ENCODE measurements at regions not wholly inside any gene's neighbourhood (a gene's known extent, or its start where the extent isn't known, plus 50 kb on each side); places are given as distances from the start of the nearest gene placed in this dataset.

DNA sequence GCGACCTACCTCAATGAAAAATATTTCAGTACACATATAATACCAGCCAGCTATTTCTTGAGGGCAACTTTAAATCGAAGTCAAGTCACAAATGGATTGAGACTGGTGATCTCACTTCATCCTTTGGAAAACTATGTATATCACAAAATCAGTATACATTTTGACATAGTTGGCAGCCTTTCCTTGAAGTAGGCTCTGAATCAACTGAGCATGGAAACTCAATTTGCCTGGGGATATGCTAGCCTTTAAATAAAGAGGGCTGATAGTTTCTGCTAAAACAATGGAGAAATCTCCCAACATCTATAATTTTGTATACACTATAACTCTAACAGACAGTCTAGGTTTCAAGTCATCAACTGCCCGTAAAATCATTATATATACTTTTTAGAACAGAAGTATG, 282.8 kb upstream of the TENM3 start:
- Histone ChIP-seq H3K4me3 (no peak overlapping the region), H3K4me1 (peaks cover 0 to 14% (median 0%) of the 10 kb centered on the region in 12 donors), H3K27me3 (no peaks in the 10 kb centered on the region), H3K27ac (no peak overlapping the region), H3K36me3 (no peaks in the 10 kb centered on the region), H3K9me3 (no peaks in the 10 kb centered on the region)
- TF ChIP-seq POLR2A (IDR thresholded peaks at IDR 0.05): no peak
- TF ChIP-seq, protein P1, sequence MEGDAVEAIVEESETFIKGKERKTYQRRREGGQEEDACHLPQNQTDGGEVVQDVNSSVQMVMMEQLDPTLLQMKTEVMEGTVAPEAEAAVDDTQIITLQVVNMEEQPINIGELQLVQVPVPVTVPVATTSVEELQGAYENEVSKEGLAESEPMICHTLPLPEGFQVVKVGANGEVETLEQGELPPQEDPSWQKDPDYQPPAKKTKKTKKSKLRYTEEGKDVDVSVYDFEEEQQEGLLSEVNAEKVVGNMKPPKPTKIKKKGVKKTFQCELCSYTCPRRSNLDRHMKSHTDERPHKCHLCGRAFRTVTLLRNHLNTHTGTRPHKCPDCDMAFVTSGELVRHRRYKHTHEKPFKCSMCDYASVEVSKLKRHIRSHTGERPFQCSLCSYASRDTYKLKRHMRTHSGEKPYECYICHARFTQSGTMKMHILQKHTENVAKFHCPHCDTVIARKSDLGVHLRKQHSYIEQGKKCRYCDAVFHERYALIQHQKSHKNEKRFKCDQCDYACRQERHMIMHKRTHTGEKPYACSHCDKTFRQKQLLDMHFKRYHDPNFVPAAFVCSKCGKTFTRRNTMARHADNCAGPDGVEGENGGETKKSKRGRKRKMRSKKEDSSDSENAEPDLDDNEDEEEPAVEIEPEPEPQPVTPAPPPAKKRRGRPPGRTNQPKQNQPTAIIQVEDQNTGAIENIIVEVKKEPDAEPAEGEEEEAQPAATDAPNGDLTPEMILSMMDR (IDR thresholded peaks at IDR 0.05): no peak
- DNase-seq: no peak
- 86 to 92% (median 88%) methylated on average over 3 of the region's 3 CpGs for WGBS, 4 donors
- ATAC-seq: no peak
- intact Hi-C loops (cut with DNase I): no loop called here

DNA sequence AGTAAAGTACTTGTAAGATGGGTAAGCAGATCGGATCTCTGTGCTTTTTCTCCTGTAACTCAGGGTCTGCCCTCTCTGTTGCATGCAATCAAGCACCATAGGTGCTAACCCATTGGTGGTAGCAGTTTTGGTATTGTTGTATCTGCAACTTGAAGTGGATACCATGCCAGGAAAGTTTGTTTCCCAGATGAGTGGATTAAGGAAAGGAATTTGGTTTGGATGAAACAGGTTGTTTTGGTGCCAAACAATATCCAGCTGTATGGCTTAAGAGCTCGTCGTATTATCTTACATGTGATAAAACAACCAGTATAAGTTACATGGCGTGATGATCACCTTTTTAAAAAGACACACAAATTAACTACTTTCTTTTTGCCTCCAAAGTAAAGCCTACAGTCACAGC, 280.9 kb upstream of the TENM3 start:
- 50 to 60% (median 52%) methylated on average over 4 of the region's 4 CpGs for WGBS, 4 donors
- ATAC-seq (no peak), DNase-seq (no peak)
- Histone ChIP-seq H3K27me3 (no peaks in the 10 kb centered on the region), H3K4me3 (no peak overlapping the region), H3K27ac (no peak overlapping the region), H3K4me1 (peaks cover 0 to 11% (median 0%) of the 10 kb centered on the region in 12 donors), H3K9me3 (no peaks in the 10 kb centered on the region), H3K36me3 (no peaks in the 10 kb centered on the region)
- intact Hi-C loops (cut with DNase I): no loop called here
- TF ChIP-seq POLR2A (IDR thresholded peaks at IDR 0.05): no peak
- TF ChIP-seq, protein P1 (IDR thresholded peaks at IDR 0.05): no peak

DNA sequence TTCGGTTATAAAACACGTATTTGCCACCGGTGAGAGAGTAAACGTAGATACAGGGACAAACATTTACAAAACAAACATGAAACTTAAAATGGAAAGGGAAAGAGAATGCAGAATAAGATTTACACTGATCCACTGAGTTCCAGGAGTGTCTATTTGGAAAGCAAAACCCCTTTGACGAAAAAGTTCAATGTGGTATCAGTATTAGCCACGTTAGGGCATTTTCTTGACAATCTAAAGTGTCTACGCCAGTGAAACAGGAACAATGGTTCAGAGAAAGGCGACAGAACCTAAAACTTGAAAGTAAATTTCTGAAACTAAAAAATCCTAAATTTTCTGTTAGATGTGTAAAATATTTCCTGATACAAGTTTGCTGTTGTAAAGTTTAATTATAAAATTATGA, 278.5 kb upstream of the TENM3 start:
- ATAC-seq (no peak), DNase-seq (no peak)
- intact Hi-C loops (cut with DNase I): no loop called here
- no peaks in the 10 kb centered on the region for H3K36me3 ChIP-seq
- no peaks in the 10 kb centered on the region for H3K27me3 ChIP-seq
- no peak overlapping the region for H3K27ac ChIP-seq
- no peak for TF ChIP-seq POLR2A (IDR thresholded peaks at IDR 0.05)
- TF ChIP-seq, protein P1 (IDR thresholded peaks at IDR 0.05): no peak
- WGBS, 4 donors: 84 to 87% (median 85%) methylated on average over 8 of the region's 8 CpGs
- no peaks in the 10 kb centered on the region for H3K9me3 ChIP-seq
- peaks cover 0 to 11% (median 0%) of the 10 kb centered on the region in 12 donors for H3K4me1 ChIP-seq
- no peak overlapping the region for H3K4me3 ChIP-seq

DNA sequence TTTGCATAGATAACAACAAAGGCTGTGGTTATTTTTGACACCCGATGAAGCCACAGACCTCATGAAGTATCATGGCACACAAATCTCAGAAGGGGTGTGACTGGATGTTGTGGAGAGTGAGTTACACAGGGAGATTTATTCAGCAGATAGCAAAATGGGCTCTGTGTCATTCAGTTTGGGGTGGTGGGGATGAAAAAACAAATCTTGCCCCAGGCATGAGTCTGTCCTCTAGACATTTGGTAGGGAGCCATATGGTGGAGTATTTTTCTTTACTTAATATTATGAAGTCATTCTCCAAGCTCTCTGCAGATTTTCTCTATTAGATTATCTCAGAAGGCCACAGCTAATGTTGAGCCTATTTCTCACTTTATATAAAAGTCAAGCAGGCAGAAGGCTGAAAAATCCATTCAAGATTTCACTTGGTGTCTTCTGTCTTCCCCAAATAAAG, 277.1 kb upstream of the TENM3 start:
- WGBS, 4 donors: 39 to 47% (median 43%) methylated on average over 1 of the region's 1 CpG
- H3K27me3 ChIP-seq: no peaks in the 10 kb centered on the region

More for the DNA sequence above, 277.1 kb upstream of the TENM3 start:
- ATAC-seq (no peak), DNase-seq (no peak)
- no peaks in the 10 kb centered on the region for H3K36me3 ChIP-seq
- H3K4me3 ChIP-seq: no peak overlapping the region
- TF ChIP-seq, protein P1 (IDR thresholded peaks at IDR 0.05): no peak
- TF ChIP-seq POLR2A (IDR thresholded peaks at IDR 0.05): no peak
- H3K27ac ChIP-seq: no peak overlapping the region
- intact Hi-C loops (cut with DNase I): no loop called here
- peaks cover 0 to 11% (median 0%) of the 10 kb centered on the region in 12 donors for H3K4me1 ChIP-seq
- H3K9me3 ChIP-seq: no peaks in the 10 kb centered on the region

All from heart left ventricle (tissue), 16 donors.